Suprapubic skin (tissue), 4 donors: ENCODE measurements at regions not wholly inside any gene's neighbourhood (a gene's known extent, or its start where the extent isn't known, plus 50 kb on each side); places are given as distances from the start of the nearest gene placed in this dataset.

ENCODE experiments used
- CTCF ChIP-seq, 2 donors: fragments of 200-600 bp in 1 of 2; fragments of 450-650 bp in 1 of 2; sonication (generic) in 1 of 2; IDR thresholded peaks; one replicate each; pipeline ENCODE4 v1.5.1; 2016 to 2019; ENCODE audit warnings: antibody characterized with exemption in 2 of 2, mild to moderate bottlenecking in 1 of 2, moderate library complexity in 1 of 2
- EP300 ChIP-seq: sonication (generic); formaldehyde crosslinking; IDR thresholded peaks from one replicate; pipeline ENCODE4 v1.6.1; 2017; ENCODE audit warnings: antibody characterized with exemption
- POLR2A ChIP-seq, 2 donors: fragments of 450-650 bp; IDR thresholded peaks; one replicate each; pipeline ENCODE4 v1.6.1; 2017; ENCODE audit warnings: antibody characterized with exemption in 2 of 2, mild to moderate bottlenecking in 2 of 2, moderate library complexity in 2 of 2
- POLR2AphosphoS5 ChIP-seq, 3 donors: sonication (generic); formaldehyde crosslinking; IDR thresholded peaks; one replicate each; pipeline ENCODE4 v1.6.1; 2017; ENCODE audit warnings: antibody characterized with exemption in 3 of 3

DNA sequence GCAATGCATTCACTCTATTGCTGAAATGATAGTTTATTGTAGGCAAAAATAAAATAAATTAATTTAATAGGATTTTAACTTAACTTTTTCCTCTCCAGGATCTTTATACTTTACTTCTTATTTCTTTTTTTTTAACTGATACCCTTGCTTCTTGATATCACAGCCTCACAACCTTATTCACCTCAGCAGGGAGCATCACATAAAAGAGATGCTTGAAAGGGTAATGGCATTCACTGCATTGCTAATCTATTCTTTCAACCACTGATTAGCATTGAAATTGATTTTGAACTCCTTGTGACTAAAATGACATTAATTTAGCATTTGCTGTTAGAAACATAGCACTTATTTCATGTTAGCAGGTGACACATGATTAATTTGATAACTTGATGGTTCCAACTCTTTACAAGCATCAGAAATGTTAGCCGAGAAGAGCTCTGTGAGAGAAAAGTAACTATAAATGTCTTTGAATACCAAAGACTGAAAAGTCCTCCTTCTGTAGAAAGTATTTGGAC lies 689.5 kb upstream of the MGAT4C start:
- no peak for TF ChIP-seq POLR2AphosphoS5 (IDR thresholded peaks at IDR 0.05)
- no peak for TF ChIP-seq CTCF (IDR thresholded peaks at IDR 0.05)
- TF ChIP-seq POLR2A (IDR thresholded peaks at IDR 0.05), result no peak
- no peak for TF ChIP-seq EP300
